Neuronal stem cell (in vitro differentiated cells): ENCODE measurements at regions not wholly inside any gene's neighbourhood (a gene's known extent, or its start where the extent isn't known, plus 50 kb on each side); places are given as distances from the start of the nearest gene placed in this dataset.

Experiments
- DNase-seq: peaks from one replicate; pipeline ENCODE4 v3.0.0-alpha.2; 2013; ENCODE audit warnings: low spot score
- H2AFZ ChIP-seq: one replicate; pipeline ENCODE4 v1.6.1; 2013; ENCODE audit warnings: mild to moderate bottlenecking, low read length, inconsistent platforms
- H2AK5ac ChIP-seq: 2 replicates; pipeline ENCODE4 v1.6.1; 2013; ENCODE audit warnings: low read depth, mild to moderate bottlenecking, inconsistent platforms, low read length, moderate library complexity, mixed read lengths
- H2BK120ac ChIP-seq: 2 replicates; pipeline ENCODE4 v1.6.1; 2013; ENCODE audit warnings: low read depth, mild to moderate bottlenecking, inconsistent platforms, low read length, moderate library complexity, mixed read lengths
- H2BK12ac ChIP-seq: one replicate; pipeline ENCODE4 v1.6.1; 2013; ENCODE audit warnings: low read length, inconsistent platforms
- H2BK15ac ChIP-seq: 2 replicates; pipeline ENCODE4 v1.6.1; 2013; ENCODE audit warnings: mild to moderate bottlenecking, low read length, inconsistent platforms, mixed read lengths
- H2BK5ac ChIP-seq: one replicate; pipeline ENCODE4 v1.6.1; 2013; ENCODE audit warnings: inconsistent platforms, mild to moderate bottlenecking, low read length, moderate library complexity
- H3K14ac ChIP-seq: one replicate; pipeline ENCODE4 v1.6.1; 2013; ENCODE audit warnings: low read length, inconsistent platforms
- H3K18ac ChIP-seq: 2 replicates; pipeline ENCODE4 v1.6.1; 2013; ENCODE audit warnings: low read length, inconsistent platforms
- H3K23ac ChIP-seq: 2 replicates; pipeline ENCODE4 v1.6.1; 2013; ENCODE audit warnings: low read depth, mild to moderate bottlenecking, mixed read lengths, low read length, inconsistent platforms; ENCODE audit not compliant: poor library complexity
- H3K27ac ChIP-seq: replicated peaks from 3 replicates; pipeline ENCODE4 v1.5.1; 2013; ENCODE audit warnings: low read length, inconsistent platforms
- H3K27me3 ChIP-seq, 3 experiments: 2 replicates each; pipeline ENCODE4 v1.6.1; 2013; ENCODE audit warnings: low read length in 3 of 3, mild to moderate bottlenecking in 2 of 3, inconsistent platforms in 1 of 3, low read depth in 1 of 3, mixed read lengths in 1 of 3, moderate library complexity in 1 of 3; ENCODE audit not compliant: control insufficient read depth in 3 of 3, insufficient read depth in 3 of 3
- H3K36me3 ChIP-seq, 2 donors: replicated peaks in 1 of 2; 2 replicates each; pipeline ENCODE4 v1.6.1; 2013; ENCODE audit warnings: low read length in 2 of 2; ENCODE audit not compliant: control insufficient read depth in 2 of 2, insufficient read depth in 2 of 2
- H3K4ac ChIP-seq: 2 replicates; pipeline ENCODE4 v1.6.1; 2013; ENCODE audit warnings: inconsistent platforms, mild to moderate bottlenecking, low read length, moderate library complexity
- H3K4me1 ChIP-seq, 2 donors: 1 replicate in 1 of 2; 2 replicates in 1 of 2; pipeline ENCODE4 v1.6.1; 2013; ENCODE audit warnings: low read length in 2 of 2, low read depth in 1 of 2; ENCODE audit not compliant: control insufficient read depth in 2 of 2, insufficient read depth in 1 of 2
- H3K4me2 ChIP-seq: one replicate; pipeline ENCODE4 v1.6.1; 2013; ENCODE audit warnings: mild to moderate bottlenecking, low read length, inconsistent platforms; ENCODE audit not compliant: insufficient read depth, poor library complexity, severe bottlenecking
- H3K4me3 ChIP-seq, 2 donors: 2 replicates each; pipeline ENCODE4 v1.5.1; 2013; ENCODE audit warnings: low read length in 2 of 2, mild to moderate bottlenecking in 2 of 2, inconsistent platforms in 1 of 2, moderate library complexity in 1 of 2
- H3K79me1 ChIP-seq: one replicate; pipeline ENCODE4 v1.6.1; 2013; ENCODE audit warnings: low read depth, mild to moderate bottlenecking, inconsistent platforms, low read length, moderate library complexity
- H3K9ac ChIP-seq: one replicate; pipeline ENCODE4 v1.6.1; 2013; ENCODE audit warnings: mild to moderate bottlenecking, low read depth, low read length, inconsistent platforms; ENCODE audit not compliant: poor library complexity
- H3K9me3 ChIP-seq, 2 donors: replicated peaks in 1 of 2; 2 replicates each; pipeline versions ENCODE3 to v1.6.1; 2013; ENCODE audit warnings: low read length in 2 of 2, mild to moderate bottlenecking in 2 of 2, inconsistent platforms in 1 of 2, low read depth in 1 of 2, mixed read lengths in 1 of 2, moderate library complexity in 1 of 2; ENCODE audit not compliant: control insufficient read depth in 2 of 2, insufficient read depth in 1 of 2
- H4K8ac ChIP-seq: one replicate; pipeline ENCODE4 v1.6.1; 2013; ENCODE audit warnings: low read depth, mild to moderate bottlenecking, inconsistent platforms, low read length, moderate library complexity
- H4K91ac ChIP-seq: one replicate; pipeline ENCODE4 v1.6.1; 2013; ENCODE audit warnings: low read length, low read depth, mild to moderate bottlenecking, inconsistent platforms; ENCODE audit not compliant: poor library complexity
- WGBS, 2 donors: extraction: QIAGEN DNeasy Blood & Tissue Kit; methylation state at CpG; one replicate each; pipeline ENCODE4 v1.1.7; 2013; ENCODE audit warnings: missing lambda C conversion rate in 2 of 2, mixed read lengths in 1 of 2; ENCODE audit not compliant: insufficient read length in 2 of 2, insufficient replicate concordance in 1 of 2; ENCODE audit errors: extremely low coverage in 2 of 2; 5-methylcytosine and 5-hydroxymethylcytosine counted together

DNA sequence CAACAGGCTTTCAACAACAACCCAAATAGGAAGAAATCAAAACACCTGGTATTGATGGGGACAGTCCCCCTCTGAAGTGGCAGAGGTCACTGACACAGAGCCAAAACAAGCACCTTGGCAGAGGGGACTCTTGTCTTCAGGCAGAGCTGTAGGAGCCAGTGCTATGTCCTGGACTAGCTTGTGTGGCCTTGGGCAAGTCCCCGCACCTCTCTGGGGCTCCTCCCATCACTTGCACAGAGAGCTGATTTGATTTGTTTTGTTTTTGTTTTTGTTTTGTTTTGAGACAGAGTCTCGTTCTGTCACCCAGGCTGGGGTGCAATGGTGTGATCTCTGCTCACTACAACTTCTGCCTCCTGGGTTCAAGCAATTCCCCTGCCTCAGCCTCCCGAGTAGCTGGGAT, 100.8 kb downstream of the C9orf50 start:
- no peak overlapping the region for H3K9ac ChIP-seq
- H3K23ac ChIP-seq, result no peak overlapping the region
- no peak overlapping the region for H2AFZ ChIP-seq
- H3K18ac ChIP-seq, result no peak overlapping the region
- H3K4me3 ChIP-seq, result no peak overlapping the region
- no CpG with 5 or more reads among the region's 3 CpGs for WGBS, 2 donors
- peaks cover 1% of the 10 kb centered on the region for H3K79me1 ChIP-seq
- no peak for DNase-seq
- no peak overlapping the region for H3K4me2 ChIP-seq
- H4K8ac ChIP-seq, result no peak overlapping the region
- H3K14ac ChIP-seq, result no peak overlapping the region
- H3K27me3 ChIP-seq, result no peaks in the 10 kb centered on the region
- H2BK12ac ChIP-seq, result no peak overlapping the region
- no peak overlapping the region for H2BK5ac ChIP-seq
- no peak overlapping the region for H4K91ac ChIP-seq
- H3K4me1 ChIP-seq, result peaks cover 0 to 8% of the 10 kb centered on the region in 2 donors
- H2AK5ac ChIP-seq, result peak overlapping the region; percentile 88
- no peak overlapping the region for H3K4ac ChIP-seq
- no peak overlapping the region for H2BK15ac ChIP-seq
- no peak overlapping the region for H2BK120ac ChIP-seq
- H3K27ac ChIP-seq, result no peak overlapping the region
- peaks cover 1 to 14% of the 10 kb centered on the region in 2 donors for H3K9me3 ChIP-seq
- H3K36me3 ChIP-seq, result no peaks in the 10 kb centered on the region

GRCh38 chr9:129518074-129518473, 102.8 kb downstream of the C9orf50 start:
- no peak overlapping the region for H4K91ac ChIP-seq
- no peak overlapping the region for H3K4ac ChIP-seq
- no peaks in the 10 kb centered on the region for H3K4me1 ChIP-seq
- no peak overlapping the region for H2AFZ ChIP-seq
- H3K23ac ChIP-seq, result no peak overlapping the region
- H2BK15ac ChIP-seq, result no peak overlapping the region
- no peak overlapping the region for H3K4me2 ChIP-seq
- H3K27me3 ChIP-seq, result no peaks in the 10 kb centered on the region
- peaks cover 1% of the 10 kb centered on the region for H3K79me1 ChIP-seq
- no peak overlapping the region for H4K8ac ChIP-seq
- no peak overlapping the region for H3K9ac ChIP-seq
- H3K9me3 ChIP-seq, result peaks cover 17 to 27% of the 10 kb centered on the region in 2 donors
- H2AK5ac ChIP-seq, result no peak overlapping the region
- H3K27ac ChIP-seq, result no peak overlapping the region
- H2BK120ac ChIP-seq, result no peak overlapping the region
- no peak overlapping the region for H3K14ac ChIP-seq
- H3K4me3 ChIP-seq, result no peak overlapping the region
- H3K18ac ChIP-seq, result no peak overlapping the region
- peaks cover 0 to 2% of the 10 kb centered on the region in 2 donors for H3K36me3 ChIP-seq
- no peak overlapping the region for H2BK12ac ChIP-seq
- no peak overlapping the region for H2BK5ac ChIP-seq
- no peak for DNase-seq

DNA sequence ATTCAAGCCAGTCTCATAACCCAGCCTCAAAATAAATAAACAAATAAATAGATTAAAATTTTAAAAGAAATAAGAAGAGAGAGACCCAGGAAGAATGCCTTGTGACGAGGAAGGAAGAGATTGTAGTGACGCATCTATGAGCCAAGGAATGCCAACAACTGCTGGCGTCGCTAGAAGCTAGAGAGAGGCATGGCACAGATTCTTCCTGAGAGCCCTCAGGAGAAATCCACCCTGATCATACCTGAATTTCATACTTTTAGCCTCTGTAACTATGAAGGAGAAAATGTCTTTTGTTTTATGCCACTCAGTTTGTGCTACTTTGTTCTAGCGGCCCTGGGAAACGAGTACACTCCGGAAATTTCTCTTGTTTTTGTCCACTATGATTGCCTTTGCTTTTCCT, 103.9 kb downstream of the C9orf50 start:
- Histone ChIP-seq H3K23ac (no peak overlapping the region), H3K36me3 (peaks cover 0 to 2% of the 10 kb centered on the region in 2 donors), H3K18ac (no peak overlapping the region), H3K9ac (no peak overlapping the region), H4K91ac (no peak overlapping the region), H2BK12ac (no peak overlapping the region), H3K27me3 (no peaks in the 10 kb centered on the region), H3K4me2 (no peak overlapping the region), H2AK5ac (no peak overlapping the region), H2BK15ac (no peak overlapping the region), H3K27ac (no peak overlapping the region), H2AFZ (no peak overlapping the region), H3K14ac (no peak overlapping the region), H3K4me3 (no peak overlapping the region), H4K8ac (no peak overlapping the region), H3K4ac (no peak overlapping the region), H2BK5ac (no peak overlapping the region), H3K9me3 (peaks cover 18 to 32% of the 10 kb centered on the region in 2 donors), H3K79me1 (peaks cover 1% of the 10 kb centered on the region), H3K4me1 (no peaks in the 10 kb centered on the region), H2BK120ac (no peak overlapping the region)
- WGBS, 2 donors, result no CpG with 5 or more reads among the region's 7 CpGs
- no peak for DNase-seq

- no peaks in the 10 kb centered on the region for H3K27me3 ChIP-seq
- no peak overlapping the region for H3K23ac ChIP-seq
- H3K9me3 ChIP-seq, result peaks cover 21 to 37% of the 10 kb centered on the region in 2 donors
- H3K4ac ChIP-seq, result no peak overlapping the region
- H3K4me1 ChIP-seq, result no peaks in the 10 kb centered on the region
- no peak overlapping the region for H4K91ac ChIP-seq
- peak overlapping the region; percentile 12 for H3K9ac ChIP-seq
- H3K4me3 ChIP-seq, result peak overlapping the region in 1 of 2 donors; percentile 1
- WGBS, 2 donors, result no CpG with 5 or more reads among the region's 2 CpGs
- no peak overlapping the region for H2BK5ac ChIP-seq
- H3K14ac ChIP-seq, result no peak overlapping the region
- H3K27ac ChIP-seq, result no peak overlapping the region
- H3K79me1 ChIP-seq, result peaks cover 1% of the 10 kb centered on the region
- no peak overlapping the region for H4K8ac ChIP-seq
- H3K36me3 ChIP-seq, result peaks cover 0 to 2% of the 10 kb centered on the region in 2 donors
- no peak overlapping the region for H3K18ac ChIP-seq
- no peak overlapping the region for H2AK5ac ChIP-seq
- no peak overlapping the region for H2BK12ac ChIP-seq
- H2AFZ ChIP-seq, result no peak overlapping the region
- no peak overlapping the region for H3K4me2 ChIP-seq
- H2BK120ac ChIP-seq, result no peak overlapping the region
- no peak overlapping the region for H2BK15ac ChIP-seq
- DNase-seq, result no peak
These were observed 106.0 kb downstream of the C9orf50 start for GRCh38 chr9:129514891-129515290.
